ENCODE measurements at regions not wholly inside any gene's neighbourhood (a gene's known extent, or its start where the extent isn't known, plus 50 kb on each side); places are given as distances from the start of the nearest gene placed in this dataset.
A peak's percentile ranks its signal among the peaks of the same experiment; 100 is the strongest.

DNA sequence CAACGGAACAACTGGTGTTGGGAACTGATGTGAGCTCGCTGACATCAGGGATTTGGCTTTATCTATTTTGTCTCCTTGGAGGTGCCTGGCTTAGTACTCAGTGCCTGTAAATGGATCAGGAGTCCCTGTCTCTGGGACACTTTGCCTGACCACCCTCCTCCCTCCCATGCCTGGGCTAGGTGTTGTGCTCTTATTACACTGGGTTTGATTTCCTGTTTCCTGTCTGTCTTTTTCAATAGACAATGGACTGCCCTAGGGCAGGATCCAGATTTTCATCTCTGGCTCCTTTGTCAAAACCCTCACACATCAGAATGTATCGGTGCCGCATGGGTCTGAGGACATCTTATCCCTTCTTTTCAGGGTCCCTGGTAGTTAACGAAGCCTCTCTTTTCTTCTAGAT, 223.6 kb upstream of the ASIC2 start:
- no peak for DNase-seq

DNA sequence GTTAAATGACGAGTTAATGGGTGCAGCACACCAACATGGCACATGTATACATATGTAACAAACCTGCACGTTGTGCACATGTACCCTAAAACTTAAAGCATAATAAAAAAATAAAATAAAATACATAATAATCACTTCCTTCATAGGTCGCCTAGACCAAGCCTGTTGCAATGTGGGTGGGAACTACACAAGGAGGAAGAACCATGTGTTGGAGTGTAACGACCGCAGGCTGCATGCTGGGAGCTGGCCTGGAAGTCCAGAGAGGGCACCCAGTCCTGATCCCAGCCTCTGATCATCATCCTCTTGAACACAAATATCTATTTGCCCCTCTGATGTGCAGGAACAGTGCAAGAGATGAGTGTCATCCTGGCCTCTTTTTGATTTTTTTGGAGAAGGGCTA, 224.7 kb upstream of the ASIC2 start:
- DNase-seq: no peak

DNA sequence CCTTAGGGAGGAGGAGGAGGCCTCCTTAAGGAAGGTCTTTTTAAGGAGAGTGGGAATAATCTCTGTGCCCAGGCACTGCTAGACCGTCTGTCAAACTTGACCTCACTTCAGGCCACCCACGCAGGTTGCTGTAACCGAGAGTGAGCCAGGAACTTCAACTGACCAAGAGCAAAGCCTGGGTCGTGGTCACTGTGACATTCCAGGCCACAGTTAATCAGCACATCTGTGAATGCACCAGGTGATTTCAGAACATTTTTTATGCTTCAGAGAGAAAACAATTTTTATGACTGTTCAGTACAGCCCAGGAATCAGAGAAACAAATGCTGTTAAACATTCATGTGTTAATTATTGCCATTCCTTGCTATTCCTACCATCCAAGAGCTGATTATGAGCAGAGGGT, 226.6 kb upstream of the ASIC2 start:
- DNase-seq: no peak

DNA sequence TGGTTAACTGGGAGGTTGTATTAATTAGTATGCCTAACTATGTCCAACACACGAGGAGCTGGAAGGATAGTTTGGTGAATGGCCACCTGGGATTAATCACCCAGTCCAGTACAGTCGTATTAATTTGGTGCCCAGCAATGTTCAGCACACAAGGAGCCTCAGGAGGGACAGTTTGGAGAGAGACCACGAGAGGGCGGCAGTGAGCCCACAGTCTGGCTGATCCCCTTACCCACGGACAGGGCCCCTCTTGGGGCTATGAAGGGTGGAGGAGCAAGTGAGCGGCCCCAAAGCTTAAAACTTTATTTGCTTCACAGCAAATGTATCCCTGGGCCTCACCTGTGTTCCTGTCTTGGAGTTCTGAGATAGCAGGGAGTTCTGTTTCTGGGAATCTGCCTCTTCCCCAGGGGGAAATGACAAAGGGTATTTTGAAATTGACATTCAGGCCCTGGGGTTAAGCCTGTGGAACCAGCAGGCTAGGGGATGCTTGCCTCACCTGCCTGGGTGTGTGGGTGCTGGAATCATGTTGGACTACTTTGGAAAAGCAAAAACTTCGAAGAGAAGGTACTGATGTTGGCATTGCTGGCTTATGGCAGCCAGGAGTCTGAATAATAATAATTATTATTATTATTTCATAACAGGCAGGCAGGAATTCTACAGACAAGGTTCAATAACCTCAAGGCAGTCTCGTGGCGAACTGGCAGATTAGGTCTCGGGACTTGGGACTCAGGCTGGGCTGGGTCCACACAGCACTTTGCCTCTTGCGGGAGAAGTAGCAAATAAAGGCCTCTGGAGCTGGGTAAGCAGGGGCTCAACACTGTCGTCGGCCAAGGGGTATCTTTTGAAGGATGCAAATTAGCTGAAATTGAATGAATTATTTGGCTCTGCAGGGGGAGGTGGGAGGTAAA, 227.6 kb upstream of the ASIC2 start:
- peak in 1 of 2 experiments; percentile 6 for DNase-seq

DNA sequence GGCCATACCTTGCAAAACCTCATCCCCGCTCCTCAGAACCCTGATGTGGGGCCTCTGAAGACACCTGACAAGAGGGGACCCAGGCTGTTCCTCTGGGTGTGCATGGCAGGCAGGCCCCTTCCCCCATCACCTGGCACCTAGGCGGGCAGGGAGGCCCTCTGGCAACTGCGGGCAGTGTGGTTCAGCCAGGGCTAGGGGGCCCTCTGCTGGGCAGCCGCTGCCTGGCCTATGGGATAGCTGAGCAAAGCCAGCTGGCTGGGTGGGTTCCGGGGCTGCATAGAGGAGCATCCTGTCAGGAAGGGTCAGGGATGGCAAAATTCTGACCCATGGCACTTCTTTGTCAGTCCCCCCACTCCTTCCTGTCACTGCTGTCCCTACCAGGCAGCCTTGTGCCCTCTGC, 228.7 kb upstream of the ASIC2 start:
- no peak for DNase-seq

DNA sequence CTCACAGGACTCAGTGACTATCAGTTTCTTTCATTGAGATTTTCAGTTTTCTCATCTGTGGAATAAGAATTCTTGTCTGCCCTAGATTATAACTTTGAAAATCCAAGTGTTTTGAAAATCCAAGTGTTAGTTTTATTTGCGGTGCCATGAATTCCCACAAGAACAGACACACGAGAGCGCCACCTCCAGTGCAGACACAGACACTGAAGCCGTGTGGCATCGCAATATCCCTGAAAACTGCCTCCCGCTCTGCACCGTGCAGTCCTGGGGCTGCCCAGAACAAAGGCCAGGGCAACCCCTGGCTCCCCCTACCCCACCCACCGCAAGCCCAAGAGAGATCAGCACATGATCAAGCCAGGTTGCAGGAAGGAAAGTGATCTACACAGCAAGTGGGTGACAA, 229.5 kb upstream of the ASIC2 start:
- DNase-seq: no peak

DNA sequence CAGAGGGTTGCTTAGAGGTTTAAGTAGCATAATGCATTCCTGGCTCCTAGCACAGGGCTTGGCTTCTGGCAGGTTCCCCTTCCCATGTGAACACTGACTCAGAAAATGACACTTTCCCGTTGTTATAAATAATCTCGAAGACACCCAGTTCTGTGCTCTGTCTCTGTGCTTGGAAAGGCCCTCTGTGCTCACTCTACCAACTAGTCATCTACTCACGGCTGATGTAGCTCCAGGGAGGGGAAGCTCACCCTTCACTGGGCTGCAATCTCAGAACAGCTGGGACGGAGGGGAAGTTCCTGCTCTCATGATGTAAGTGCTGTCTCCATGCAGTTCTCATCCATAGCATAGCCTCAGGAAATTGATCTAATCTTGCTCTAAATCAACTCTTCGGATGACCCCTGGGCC, 230.5 kb upstream of the ASIC2 start:
- no peak for DNase-seq

DNA sequence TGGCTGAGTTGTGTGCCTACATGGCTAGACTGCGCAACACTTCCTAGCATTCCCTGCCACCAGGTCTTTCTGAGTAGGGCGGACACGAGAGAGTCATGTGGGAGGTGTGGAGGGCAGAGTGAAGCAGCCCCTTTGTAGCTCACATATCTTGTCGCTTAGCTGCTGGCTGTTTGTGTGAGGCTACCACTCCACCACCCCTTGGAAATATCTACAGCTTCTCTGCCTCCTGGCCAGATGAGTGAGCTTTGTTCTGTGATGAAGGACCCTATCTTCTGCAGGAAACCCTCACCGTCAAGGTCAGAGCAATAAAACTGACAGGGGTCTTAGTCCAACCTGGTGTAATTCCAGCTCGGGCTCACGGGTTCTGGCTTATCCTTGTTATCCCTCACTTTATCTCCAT, 232.1 kb upstream of the ASIC2 start:
- DNase-seq: no peak

DNA sequence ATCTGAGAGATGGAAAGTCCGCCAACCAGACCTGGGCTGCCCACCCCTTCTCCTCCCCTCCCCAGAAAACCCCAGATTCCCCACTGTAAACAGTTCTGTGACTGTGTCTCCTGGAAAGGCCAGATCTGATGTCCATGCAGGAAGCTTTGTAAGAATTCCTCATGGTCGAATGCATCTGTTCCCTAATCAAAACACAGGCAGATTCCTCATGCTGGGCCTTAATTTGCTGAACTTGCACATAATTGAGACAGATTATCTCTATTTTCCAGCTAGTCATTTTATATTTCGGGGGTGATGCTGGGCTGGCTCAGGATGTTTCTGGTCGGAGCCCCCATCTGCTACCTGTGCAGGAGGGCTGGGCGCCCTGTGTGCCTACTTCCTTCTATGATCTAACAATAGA, 233.6 kb upstream of the ASIC2 start:
- no peak for DNase-seq

DNA sequence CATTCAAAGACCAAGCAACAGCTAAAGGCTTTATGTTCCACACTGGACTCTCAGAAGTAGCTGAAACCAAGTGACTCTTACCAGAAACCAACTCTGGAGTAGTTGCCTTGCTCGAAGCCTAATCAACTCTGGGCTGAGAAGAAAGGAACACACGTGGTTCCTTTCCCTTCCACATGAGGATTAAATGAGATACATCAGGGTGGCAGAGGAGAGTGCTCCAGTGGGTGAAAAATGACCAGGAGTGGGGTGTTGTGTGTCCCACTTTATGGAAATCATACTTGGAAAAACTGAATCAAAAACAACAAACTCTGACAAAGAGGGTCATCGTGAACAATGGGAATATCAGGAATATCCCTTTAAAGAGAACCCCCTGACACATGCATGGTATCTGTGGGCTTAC, 234.2 kb upstream of the ASIC2 start:
- no peak for DNase-seq

DNA sequence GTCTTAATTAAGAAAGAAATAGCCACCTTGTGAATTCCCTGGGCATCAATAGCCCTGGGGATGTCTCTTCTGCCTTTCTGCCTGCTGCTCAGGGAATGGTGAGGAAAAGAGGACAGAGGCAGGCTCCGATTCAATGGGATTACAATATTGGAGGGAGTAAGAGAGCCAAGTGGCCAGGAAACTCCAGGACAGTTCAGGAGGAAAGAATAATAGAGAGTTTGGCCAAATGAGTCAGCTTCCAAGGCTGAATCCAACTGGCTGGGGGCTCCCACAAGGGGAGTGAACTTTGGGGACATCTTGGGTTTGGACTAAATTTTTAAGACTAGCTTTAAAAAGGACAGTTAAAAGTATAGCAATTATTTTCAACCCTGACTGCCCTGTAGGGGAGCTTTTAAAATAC, 235.8 kb upstream of the ASIC2 start:
- DNase-seq: no peak

DNA sequence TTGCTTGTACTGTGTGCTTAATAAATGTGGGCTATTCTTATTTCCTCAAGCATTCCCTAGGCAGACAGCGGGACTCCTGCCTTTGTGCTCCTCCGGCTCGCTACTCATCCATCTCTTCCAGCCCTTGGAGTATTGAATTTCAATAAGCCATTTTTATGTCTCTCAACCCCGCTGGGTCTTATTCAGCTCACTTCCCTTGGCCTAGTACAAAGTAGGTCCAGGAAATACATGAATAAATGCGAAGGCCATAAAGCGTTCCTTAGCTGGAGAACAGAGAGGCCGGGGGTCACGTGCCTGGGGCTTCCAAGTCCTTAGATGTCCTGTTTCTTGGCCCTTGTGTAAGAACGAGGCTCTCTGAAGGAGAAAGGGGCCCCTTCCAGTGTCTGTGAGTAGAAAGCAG, 236.7 kb upstream of the ASIC2 start:
- no peak for DNase-seq

DNA sequence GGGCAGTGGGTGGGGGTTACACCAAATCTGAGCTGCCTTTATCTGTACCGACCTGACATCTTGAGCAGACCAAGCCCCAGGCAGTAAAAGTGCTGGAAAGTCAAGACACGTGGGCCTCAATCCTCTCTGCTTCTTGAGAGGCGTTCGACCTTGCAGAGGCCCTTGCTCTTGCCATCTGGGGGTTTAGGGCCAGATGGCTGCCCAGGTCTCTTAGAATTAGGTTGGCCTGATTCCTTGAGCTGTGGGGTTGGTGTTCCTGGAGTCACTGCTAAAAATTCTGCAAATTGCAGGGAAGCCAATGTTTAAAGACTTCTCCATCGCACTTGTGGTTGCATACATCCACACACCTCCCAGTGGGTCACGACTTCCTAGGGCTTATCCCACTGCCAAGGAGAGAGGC, 238.2 kb upstream of the ASIC2 start:
- DNase-seq: no peak

DNA sequence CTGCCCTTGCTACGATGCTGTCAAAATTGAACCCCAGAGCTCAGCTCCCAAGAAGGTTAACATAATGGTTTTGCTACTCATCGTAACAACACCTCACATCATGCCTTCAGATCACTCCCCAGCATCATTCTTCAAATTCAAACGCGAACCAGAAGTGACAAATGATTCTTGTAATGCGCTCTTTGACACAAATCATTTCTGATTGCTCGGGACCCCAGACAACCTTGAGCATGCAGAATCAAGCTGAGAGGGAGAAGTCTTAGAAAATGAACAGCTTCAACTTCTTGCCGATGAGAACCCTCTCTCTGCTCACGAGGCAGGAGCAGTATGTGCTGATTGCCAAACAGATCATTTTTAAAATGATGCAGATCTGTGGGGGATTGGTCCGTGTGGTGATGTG, 241.0 kb upstream of the ASIC2 start:
- DNase-seq: no peak

DNA sequence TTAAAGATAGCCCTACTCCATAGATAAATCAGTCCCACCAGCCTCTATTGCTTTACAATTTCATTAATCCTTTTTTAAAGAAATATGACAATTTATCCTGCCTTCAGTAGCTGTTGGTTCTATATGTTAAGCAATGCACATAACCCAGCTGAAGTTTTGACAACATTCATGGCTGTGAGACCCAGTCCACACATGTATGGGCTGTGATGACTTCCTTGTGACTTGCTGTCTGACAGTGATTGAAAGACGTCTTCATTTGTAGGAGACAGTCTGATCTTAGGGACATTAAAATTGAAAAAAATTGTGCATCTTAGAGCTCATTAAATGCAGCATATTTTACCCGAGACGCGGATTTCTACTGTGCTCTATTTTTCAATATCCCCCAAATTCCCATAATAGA, 252.0 kb upstream of the ASIC2 start:
- no peak for DNase-seq

DNA sequence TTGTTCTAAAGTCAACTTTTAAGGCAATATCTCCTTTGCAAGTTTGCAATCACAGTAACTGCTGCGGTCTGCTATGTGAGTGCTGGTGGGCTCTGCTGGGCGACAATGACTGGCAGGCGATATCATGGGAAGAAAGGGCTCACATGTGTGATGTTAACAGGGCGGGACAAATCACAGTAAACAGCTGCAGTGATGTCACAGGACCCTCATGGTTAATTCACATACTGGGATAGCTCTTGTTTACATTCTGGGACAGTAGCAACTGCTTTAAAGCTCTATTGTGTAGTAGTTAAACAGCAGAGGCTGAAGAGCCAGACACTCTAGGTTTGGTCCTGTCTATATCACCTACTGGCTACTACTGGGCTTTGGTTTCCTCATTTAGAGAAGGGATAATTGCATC, 257.2 kb upstream of the ASIC2 start:
- no peak for DNase-seq

DNA sequence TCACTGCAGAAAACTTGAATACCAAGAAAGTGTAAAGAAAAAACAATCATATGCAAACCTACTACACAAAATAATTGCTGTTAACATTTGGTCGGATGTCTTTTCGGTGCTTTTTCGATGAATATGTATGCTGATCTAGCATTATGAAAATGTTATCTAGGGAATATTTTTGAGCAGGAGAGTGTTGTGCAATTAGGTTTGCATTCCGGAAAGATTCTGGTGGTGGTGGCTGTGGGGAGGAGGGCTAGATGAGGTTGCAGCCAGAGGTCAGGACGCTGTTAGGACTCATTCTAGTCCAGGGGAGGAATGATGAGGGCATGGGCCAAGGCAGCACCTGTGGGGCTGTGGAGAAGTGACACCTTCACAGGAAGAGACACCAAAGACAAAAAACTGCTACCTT, 258.0 kb upstream of the ASIC2 start:
- DNase-seq: no peak

DNA sequence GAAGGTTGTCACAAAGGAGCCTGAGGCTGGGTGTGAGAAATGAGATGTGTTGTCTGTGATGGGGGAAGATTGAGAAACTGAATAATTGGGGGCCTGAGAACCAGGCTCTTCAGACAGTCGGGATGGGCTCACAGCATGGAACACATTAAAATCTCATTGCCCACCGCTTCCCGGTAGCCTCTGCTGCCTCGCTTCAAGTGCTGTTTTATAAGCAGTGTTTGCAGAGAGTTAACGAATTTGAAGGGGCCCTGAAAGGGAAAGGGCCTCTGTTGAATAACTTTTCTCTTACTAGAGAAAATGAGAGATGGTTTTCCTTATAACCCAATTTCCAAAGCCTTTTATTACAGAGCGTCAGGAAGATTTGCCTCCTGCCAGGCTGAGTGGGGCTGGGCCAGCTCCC, 258.8 kb upstream of the ASIC2 start:
- no peak for DNase-seq

DNA sequence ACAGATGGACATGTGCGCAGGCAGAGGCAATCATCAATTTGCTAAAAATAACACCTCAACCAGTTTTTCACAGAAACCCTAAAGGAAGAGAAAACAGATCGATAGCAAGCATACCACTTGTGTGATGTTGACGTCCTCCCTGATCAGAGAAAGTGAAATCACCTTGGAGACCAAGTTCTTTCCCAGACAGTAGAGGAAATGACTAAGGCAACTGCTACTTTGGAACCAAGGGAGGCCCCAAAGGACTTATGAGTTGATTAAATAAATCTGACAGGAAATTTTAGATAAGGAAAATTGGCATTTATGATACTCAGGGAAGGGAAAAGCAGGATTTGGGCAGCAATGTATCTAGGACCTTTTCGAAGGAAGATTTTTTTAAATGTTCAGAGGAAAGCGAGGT, 267.1 kb upstream of the ASIC2 start:
- DNase-seq: peak in 1 of 2 experiments; percentile 34

DNA sequence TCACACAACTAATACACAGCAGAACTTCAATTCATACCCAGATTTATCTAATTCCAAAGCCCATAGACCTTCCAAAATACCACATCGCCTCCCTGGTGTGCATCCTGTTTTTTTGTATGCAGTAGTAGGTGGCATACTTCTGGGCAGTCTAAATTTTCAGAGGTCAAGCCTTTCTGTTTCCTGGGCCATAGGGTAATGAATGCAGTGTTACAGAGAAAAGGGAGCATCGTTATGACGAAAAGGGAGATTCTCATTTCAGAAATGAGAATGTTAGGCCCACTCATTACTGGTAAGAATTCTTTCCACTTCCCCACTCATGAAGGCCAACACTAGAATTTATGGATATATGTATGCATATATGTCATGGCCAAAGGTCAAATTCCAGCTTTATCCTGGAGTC, 267.8 kb upstream of the ASIC2 start:
- no peak for DNase-seq

DNA sequence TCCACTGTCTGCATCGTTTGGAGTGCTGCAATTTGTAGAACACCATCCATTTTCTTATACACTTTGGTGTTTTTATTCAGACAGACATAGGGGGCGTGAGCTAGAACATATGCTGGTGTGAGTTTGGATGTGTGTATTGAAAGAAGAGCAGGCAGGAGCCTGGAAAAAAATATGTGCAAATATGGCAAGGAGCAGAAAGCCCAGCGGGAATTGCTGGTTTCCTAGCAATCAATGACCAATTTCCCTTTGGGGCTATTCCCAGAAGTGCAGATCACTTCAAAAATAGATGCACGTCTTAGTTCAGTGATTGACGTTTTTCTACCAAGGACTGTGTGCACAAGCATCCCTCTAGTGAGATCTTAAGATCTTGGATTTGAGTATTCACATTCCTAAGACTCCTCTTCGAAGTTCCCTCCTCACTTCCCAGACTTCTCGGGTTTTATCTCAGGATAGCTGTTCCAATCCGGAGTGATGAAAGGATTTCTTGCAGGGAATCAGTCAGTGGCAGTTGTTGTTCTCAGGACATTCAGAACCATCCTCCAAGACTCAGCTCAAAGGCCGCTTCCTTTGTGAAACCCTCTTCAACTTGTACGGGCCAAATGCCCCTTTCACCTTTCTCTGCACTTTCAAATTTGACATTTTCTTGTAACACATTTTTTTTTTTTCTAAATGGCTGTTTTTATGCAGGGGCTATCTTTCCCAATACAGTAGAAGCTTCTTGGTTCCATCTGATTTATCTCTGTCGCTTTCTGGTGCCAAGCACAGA, 268.7 kb upstream of the ASIC2 start:
- no peak for DNase-seq

DNA sequence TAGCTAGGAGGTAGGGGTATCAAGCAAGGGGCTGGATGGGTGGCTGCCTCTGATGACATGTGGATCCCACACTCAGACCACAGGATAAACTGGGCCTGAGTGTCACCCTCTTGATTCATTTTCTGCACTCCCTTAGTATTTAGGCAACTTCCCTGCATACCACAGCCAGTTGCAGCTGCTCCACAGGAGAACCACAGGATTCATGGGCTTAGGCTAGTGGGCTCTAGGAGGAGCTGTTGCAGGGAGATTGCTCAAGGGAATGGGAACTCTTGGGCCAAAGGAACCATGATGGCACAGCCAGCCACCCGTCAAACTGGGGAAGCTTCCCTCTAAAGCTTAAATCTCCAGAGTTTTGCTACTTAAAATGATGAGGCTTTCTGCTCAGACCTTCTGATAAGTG, 269.7 kb upstream of the ASIC2 start:
- no peak for DNase-seq

DNA sequence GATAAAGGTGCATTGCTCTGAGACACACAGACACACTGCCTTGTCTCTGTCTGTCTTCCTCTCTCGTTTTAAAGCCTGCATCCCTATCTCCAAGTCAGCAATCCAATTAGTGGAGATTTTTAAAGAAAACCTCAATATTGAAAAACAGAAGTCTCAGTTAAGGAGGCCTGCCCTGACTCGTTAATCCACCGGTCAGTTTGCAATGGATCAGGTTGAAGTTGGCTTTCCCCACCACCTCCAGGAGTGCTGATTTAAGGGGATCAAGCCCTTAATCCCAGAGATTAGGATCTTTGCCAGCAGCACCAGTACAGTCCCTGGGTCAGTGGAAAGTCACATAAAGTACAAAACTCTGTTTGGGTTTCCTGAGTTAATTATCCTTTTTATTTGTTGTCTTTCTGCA, 271.1 kb upstream of the ASIC2 start:
- DNase-seq: no peak

DNA sequence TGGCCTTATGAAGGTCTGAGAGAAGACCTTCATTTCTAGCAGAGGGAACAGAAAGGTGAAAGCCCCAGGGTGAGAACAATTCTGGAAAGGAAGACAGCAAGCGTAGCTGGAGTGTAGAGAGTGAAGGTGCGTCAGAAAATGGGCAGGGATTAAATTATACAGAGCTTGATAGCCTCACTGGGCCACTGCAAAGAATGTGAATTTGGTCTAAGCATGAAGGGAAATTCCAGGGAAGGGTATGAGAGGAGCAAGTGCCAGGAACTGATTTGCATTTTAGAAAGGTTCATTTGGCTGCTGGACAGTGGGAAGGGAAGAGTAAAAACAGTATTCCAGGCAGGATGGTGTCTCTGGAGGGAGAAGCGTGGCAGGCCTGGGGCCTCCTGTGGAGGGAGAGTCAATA, 274.1 kb upstream of the ASIC2 start:
- no peak for DNase-seq

DNA sequence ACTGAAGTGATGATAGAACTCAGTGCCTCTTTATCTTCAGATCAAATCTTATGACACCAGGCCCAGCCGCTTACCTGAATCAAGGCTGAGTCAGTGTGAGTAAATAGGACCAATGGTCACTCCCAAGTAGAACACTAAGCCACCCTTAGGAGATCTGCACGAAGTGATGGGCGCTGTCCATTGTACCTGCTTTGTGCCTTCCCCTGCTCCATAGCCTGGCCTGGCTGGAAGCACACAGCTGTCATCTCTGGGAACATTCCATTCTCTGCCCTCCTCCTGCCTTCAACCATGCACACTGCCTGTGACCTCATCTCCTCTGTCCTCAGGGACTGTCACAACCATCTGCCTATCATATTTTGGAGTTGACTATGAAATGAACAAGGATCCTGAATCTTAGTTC, 279.5 kb upstream of the ASIC2 start:
- no peak for DNase-seq

All from SW 1271 (cell line).